NCI-H2196 (cell line): ENCODE measurements at regions not wholly inside any gene's neighbourhood (a gene's known extent, or its start where the extent isn't known, plus 50 kb on each side); places are given as distances from the start of the nearest gene placed in this dataset.

Experiments
- DNase-seq: peaks from one replicate; lab custom pipeline; 2025; ENCODE audit not compliant: unreplicated experiment; lab: John Stamatoyannopoulos, UW

DNA sequence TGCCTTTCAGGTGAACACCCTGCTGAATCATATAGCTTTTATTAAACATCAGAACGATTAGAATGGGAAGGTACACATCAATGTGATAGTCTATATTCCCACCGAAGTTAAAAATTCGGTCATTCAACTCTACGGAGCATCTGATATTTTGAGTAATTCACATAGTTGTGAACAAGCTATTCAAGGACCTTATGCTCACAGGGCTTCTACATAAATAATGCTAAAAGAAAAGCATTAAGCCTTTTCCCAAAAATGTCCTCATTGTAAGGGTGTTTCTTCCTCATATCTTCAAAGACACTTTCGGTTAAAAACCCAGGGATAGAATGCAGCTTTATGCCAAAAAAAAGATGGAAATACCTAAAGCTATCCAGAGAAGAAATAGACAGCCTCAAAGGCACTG is 79.7 kb upstream of the EDNRA start:
- no peak for DNase-seq

DNA sequence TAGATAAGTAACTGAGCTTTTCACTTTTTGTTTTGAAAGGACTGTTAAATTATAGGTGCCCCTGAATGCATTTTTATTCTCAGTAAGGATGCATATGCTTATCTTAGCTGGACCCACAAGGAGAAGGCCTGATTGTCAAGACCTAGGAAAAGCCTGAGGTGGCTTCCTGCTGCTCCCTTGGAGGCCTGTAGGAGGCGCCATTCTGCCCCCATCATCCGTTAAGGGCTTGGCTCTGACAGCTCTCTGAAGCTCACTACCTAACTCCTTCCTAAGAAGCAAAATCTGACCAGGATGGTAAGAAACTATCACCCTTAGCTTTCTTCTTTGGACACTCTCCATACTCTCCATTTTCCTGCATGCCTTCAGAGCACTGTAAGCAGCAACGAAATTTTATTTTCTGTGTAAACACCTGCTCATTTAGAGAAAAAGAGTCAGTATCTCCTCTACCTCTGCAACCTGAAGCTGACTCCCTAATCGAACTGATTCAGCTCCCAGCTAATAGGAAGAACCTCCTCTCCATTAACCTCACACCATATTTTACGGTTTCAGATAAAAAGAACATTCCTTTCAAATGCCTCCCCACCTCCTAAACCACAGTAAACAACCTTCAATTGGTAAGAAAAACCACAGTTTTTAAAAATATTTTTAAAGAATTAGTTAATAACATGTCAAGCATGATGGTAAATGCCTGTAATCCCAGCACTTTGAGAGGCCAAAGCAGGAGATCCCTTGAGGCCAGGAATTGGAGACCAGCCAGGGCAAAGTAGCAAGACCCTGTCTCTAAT is 73.4 kb upstream of the EDNRA start:
- no peak for DNase-seq

DNA sequence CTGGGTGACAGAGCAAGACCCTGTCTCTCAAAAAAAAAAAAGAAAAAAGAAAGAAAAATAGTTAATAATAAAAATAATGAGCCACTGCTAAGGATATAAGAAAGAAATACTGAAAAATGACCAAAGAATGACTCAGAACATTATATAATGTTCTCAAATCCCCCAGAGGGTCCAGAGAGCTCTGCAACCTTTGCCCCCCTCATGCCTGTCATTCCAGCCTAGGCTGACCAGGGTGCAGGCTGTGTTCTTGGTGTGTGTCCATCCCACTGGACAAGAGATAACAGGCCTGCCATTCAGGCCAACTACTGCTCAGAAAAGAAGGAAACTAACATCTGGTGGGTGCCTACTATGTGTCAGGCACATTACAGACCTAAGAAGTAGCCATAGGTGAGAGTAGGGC is 72.7 kb upstream of the EDNRA start:
- DNase-seq: no peak

DNA sequence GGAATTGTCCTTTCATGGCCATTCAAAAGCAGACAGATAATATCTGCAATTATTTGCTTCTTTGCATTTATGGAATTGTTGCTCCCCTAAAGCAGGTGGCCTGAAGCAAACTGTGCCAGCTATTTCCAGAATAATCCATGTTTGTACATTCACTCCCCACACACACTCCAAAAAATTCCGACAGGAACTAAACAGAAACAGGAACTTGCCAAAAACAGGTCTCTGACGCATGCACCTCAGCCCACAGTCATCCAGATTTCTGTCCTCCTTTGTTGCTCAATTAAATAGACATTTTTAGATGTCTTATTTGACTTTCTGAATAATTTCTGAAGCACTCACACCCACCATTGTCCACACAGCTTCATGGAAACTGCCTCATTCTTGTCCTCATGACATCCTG is 71.5 kb upstream of the EDNRA start:
- no peak for DNase-seq

DNA sequence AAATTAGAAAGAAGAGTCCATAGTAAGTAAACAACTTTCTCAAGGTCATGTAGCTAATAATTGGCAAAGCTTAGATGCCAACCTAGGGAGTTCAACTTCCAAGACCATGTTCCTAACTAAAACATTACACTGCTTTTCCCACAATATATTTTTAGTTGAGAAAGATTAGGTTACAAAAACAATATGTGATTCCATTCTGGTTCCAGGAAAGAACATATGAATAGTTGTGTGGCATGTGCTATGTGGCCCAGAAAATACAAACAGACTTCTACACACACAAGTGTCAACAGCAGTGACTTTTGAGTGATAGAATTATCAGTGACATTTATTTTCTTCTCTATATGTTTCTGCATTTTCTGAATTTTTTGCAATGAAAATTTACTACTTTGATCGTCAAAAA is 62.7 kb upstream of the EDNRA start:
- DNase-seq: no peak

DNA sequence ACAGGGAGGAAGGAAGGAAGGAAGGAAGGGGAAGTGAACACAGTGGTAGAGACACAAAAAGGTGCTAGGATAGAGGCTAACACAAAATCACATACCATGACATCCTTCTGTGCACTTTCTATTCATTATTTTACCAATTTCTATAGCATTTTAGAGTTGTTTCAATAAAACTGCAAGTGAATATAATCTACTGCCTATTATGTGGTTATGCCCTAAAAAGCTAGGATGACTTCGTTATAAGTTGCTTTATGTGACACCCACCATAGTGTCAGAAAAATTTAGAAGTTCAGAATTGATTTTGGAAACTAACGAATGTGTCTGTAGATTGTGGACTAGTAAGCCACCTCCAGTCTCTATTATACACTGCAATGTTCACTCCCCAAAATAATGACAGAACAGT is 59.4 kb upstream of the EDNRA start:
- no peak for DNase-seq

DNA sequence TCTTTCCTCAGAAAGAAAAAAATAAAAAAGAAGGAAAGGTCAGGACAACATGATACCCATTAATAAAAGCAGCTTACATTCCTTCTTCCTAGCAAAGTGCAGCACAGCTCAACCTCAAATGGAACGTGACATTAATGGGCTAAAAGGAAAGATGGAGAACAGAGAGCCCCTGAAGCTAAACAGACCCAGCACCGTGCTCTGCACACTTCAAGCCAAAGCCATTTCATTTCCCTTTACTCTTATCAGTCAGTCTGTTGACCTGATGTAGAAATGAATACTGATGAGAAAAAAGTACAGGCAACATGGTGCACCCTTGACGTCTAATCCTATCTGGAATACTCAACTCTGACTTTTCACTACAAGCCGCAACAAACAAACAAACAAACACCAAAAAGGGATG is 57.7 kb upstream of the EDNRA start:
- no peak for DNase-seq

DNA sequence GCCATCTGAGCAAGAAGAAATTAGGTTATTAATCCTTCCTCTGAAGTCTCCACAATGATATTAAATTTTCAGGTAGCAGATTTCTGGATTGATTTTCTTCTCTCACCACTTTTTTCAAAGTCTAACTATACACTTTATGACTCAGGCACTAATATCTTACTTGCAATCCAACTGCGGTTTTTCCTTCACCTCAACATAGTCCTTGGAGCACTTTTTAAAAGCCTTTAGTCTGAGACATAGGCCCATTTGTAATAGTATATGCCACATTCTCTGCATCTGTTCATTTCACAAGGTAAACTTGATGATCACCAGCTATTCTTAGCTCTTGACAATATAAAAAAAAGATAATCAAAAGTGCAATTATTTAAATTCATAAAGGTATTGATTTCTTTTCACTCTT is 55.9 kb upstream of the EDNRA start:
- no peak for DNase-seq

DNA sequence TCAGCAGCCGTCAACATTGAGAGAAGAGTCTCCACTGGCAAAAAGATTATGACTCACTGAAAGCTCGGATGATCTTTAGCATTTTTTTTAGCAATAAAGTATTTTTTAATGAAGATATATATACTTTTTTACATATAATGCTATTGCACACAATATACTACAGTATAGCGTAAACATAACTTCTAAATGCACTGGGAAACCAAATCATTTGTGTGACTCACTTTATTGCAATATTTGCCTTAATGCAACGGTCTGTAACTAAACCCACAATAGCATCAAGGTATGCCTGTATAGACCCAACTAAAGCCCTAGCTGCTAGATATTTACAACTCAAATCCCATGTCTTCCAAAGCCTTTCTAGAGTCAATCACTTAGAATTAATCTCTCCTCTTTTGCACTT is 52.3 kb upstream of the EDNRA start:
- DNase-seq: no peak

DNA sequence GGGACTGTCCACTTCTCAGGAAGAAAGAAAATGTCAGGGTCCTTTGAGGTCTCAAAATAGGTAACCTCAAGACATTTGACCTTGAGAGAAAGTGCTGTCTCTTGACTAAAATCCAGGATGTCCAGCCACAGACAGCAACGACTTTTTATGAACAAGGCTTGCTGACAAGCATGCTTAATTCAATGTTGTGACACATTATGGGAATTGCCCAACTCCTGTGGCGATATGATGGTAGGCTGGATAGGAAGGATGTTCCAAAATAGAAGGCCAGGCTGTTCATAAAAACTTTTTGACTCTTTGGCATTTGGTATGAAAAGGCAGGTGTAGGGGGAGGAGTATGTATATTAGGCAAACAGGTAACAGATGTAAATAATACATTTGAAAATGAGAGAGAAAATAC is 50.8 kb upstream of the EDNRA start:
- no peak for DNase-seq
